ENCODE measurements at regions not wholly inside any gene's neighbourhood (a gene's known extent, or its start where the extent isn't known, plus 50 kb on each side); places are given as distances from the start of the nearest gene placed in this dataset.

- DNase-seq = no peak
Measured at GRCh38 chr6:156400487-156400886, 376.7 kb upstream of the ARID1B start.

- DNase-seq = no peak
Measured at GRCh38 chr6:156398966-156399365, 378.2 kb upstream of the ARID1B start.

GRCh38 chr6:156398371-156398770, 378.8 kb upstream of the ARID1B start:
- no peak for DNase-seq

DNA sequence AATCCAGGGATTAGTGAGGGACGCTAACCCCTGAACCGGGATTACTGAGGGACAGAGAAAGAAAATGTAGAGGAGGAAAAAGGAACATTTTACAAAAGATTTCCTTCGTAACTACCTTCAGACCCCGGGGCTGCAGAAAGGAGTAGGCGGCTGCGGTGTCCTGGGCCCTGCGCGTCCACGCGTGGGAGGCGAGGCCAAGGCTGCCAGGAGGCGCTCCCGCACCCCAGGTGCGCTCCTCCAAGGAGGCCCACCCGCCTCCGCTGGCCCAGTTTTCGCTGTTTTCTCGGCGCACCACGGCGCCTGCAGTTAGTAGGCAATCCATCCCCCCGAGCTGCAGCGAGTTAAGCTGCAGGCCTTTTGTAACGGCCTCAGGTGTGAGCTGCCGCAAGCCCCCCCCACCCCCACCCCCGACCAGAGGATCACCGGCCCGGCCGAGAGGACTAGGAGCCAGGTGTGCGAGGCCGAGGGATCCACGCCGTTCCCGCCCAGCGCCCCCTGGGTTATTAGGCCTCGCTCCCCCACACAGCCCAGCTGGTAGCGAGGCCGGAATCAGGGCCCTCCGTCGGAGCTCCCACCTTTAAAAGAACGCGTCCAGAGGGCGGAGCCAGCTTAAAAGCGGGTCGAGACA, 380.3 kb upstream of the ARID1B start:
- DNase-seq = no peak

DNA sequence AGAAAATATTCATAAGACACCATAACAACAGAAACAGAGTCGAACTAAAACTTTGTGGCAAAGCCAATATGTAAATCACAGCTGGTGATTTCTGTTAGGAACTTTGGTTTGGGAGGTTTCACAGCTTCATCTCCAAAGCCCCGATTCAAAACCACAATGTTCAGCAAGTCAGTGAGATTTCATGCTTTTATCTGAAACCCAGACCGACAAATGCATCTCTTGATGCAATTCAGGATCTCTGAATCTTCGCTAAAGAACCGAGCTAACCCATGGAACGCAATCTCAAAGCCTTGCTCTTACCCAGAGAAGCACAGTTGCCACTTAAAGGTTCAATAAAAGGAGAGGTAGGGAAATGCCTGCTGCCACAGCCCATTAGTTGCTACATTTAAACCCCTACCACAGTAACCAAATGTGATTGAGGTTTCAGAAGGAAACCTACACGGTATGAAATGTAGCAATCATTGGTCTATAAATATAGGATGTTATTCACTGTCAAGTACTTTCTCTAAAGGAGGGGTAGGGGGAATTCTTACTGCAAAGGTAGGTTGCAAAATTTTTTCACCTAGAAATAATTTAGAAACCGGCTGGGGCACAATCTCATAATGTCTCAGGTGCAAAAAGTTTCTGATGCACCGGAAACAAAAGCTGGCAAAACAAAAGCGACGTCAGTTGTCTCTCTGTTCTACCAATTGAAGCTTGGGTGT, 381.0 kb upstream of the ARID1B start:
- no peak for DNase-seq

DNA sequence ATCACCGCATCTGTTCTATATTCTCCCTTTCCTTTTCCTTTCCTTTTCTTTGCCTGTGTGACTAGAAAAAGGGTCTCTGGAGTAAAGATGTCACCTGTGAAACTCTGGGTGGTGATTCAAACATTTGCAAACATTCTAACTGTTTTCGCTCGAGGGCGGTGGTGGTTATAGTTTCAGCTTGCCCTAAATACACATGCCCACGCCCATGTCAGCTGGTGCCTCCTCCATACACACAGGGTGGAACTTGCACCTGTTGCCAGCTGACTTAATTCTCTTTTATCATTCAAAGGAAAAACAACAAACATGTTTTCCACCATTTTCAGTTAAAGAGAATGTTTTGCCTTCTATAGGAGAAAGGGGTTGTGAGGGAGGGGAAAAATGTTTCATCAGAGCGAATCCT, 381.9 kb upstream of the ARID1B start:
- no peak for DNase-seq

- DNase-seq = no peak
Measured at GRCh38 chr6:156392648-156393047, 384.5 kb upstream of the ARID1B start.

GRCh38 chr6:156391977-156392376, 385.2 kb upstream of the ARID1B start:
- DNase-seq = no peak

DNA sequence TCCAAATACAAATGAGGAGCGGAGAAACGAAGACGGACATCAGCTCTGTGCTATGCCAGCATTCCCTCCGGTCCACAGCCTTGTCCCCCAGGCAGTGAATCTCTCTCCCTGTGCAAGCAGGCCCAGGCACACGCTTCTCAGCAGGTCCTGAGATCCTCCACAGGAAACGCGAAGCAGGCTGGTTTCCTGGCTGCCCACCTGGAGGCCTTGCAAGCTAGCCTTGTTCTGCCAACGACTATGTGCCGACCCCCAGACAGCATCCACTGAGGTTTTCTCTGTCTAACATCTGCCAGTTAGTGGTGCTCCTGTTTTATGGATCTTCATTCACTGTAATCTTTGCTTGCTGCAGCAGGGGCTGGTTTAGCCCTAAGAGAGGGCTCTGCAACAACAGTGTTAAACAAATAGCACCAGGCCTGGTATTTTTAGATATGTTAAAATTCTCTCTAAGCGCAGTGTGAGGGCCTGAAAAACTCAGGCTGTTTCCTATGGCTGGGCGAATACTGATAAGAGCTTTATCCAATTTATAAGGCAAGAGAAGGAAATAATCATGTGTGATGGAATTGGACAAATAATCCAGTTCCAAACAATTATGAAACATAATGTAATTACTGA, 386.0 kb upstream of the ARID1B start:
- DNase-seq = no peak

- DNase-seq = no peak
Measured at GRCh38 chr6:156390621-156391020, 386.6 kb upstream of the ARID1B start.

DNA sequence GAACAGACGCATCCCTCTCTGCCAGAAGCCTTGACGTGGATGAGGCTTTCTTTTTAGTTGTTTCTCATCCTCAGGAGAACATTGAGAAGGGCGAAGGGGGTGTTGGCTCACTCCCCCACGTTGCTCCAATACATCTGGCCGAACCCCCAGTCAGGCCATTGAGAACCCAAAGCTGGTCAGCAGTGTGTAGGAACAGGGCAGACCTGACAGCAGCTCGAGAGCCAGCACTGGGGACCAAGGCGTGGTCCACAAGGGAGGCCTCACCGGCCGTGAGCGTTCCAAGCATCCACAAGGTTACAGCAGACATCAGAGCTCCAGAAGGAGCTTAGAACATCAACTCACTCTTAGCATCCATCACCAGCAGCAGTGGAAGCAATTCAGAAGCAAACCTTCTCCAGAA, 387.9 kb upstream of the ARID1B start:
- DNase-seq = no peak

- DNase-seq = no peak
Measured at GRCh38 chr6:156387472-156387871, 389.7 kb upstream of the ARID1B start.

- no peak for DNase-seq
Measured at GRCh38 chr6:156383059-156383458, 394.1 kb upstream of the ARID1B start.

DNA sequence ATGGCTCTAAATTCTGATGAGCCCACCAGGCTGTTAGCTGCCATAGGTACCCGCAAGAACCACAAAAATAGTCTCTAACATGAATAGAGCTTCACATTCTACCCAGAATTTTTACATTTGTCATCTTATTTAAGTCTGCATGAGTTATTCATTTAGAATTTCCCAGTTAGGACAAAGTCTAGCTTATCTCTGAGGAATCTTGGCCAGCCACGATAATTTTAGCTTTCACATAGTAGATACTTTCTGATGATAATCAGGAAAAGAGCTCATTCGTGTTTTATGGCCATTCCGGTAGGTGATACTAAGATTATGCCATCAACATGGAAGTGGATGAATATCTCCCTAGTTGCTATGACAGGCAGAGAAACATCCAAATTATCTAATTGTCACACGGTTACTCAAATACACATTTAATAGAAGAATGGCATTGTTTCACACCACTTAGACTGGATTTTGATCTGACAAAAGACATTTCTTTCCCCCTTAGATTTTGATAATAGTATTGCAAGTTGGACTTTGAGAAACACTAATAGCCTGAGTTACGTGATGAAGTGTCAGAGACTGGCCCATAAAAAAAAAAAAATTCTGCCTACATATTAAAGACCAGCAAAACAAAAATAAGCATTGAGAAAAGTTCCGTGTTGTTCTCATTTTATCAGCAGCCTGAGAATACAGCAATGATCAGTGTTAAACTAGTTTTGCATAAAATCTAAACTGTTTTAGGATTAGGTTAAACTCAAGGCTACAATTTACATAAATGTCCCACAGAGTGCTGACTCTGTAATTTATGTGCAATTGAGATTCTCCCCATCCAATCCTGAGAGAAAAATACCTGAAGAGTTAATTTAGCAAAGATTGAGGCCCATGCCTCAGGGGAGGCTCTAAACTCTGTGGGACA, 397.5 kb upstream of the ARID1B start:
- DNase-seq = no peak

- DNase-seq = no peak
Measured at GRCh38 chr6:156378853-156379252, 398.3 kb upstream of the ARID1B start.

- no peak for DNase-seq
Measured at GRCh38 chr6:156376091-156376490, 401.1 kb upstream of the ARID1B start.

DNA sequence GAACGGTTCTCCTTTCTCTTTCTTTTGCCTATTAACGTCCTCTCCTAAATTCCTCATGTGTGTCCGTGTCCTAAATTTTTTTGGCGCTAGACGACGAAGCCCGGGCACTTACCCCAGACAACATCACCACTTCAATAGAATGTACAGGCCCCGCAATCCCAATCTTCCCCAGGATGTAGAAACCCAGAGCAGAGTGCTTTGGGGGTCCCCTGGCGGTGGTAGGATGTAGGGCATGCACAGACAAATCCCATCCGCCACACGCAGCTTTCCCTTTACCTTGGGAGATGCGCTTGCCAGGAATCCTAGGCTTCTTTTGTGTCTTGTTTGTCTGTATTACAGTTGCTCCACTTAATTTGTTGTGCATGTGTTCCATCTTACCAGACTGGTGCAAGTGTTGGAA, 417.3 kb upstream of the ARID1B start:
- DNase-seq = no peak

- DNase-seq = no peak
Measured at GRCh38 chr6:156352861-156353260, 424.3 kb upstream of the ARID1B start.

GRCh38 chr6:156351346-156351966, 425.7 kb upstream of the ARID1B start:
- DNase-seq = no peak

GRCh38 chr6:156350337-156350736, 426.8 kb upstream of the ARID1B start:
- no peak for DNase-seq

- no peak for DNase-seq
Measured at GRCh38 chr6:156348849-156349248, 428.3 kb upstream of the ARID1B start.

DNA sequence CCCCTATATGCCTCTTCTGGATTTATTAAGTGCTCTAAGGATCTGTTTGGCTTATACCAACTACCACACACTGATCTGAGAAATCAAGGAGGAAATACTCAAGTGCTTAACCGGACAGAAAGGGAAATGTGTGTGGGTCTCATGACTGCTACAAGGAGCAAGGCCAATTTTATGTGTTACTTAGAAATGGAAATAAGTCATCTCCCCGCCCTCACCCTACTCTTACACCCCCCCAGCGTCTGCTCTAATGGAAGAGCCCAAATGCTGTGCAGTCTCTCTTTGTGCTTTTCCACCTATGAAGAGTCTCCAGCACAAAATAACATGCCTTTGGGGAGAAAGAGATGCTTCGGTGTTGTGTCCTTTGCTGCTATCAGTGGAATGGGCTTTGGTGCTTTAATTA, 428.8 kb upstream of the ARID1B start:
- DNase-seq = no peak

DNA sequence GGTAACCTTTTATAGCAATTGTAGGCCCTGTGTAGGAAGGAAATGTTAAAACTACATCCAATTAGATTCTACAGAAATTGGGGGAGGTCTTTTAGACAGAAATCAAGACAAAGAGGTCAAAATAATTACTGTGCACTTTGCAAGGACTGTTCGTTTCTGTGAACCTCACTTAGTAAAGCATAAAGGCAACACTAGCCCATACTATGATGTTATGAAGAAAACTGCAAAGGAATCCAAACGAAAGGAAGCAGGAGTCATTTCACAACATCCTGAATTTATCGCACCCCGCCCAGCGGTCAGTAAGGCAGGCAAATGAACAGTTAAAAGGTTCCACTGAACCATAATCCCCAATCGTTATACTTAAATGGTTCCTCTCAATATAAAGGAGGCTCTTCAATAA, 429.5 kb upstream of the ARID1B start:
- DNase-seq = no peak

All from left hindlimb (tissue), 1 donor.